ES-I3 (cell line): ENCODE measurements at regions not wholly inside any gene's neighbourhood (a gene's known extent, or its start where the extent isn't known, plus 50 kb on each side); places are given as distances from the start of the nearest gene placed in this dataset.

Experiments used
- H3K36me3 ChIP-seq: 2 replicates; pipeline ENCODE4 v1.6.1; 2013; ENCODE audit warnings: mild to moderate bottlenecking, low read length, control low read depth, moderate library complexity; ENCODE audit not compliant: insufficient read depth
- H3K4me1 ChIP-seq: 2 replicates; pipeline ENCODE4 v1.6.1; 2013; ENCODE audit warnings: mild to moderate bottlenecking, control low read depth, low read length; ENCODE audit not compliant: insufficient read depth
- H3K9ac ChIP-seq: 2 replicates; pipeline ENCODE4 v1.6.1; 2013; ENCODE audit warnings: low read depth, mild to moderate bottlenecking, low read length, moderate library complexity
- H3K9me3 ChIP-seq: 2 replicates; pipeline ENCODE4 v1.6.1; 2013; ENCODE audit warnings: mild to moderate bottlenecking, low read length, moderate library complexity; ENCODE audit not compliant: control insufficient read depth, insufficient read depth

DNA sequence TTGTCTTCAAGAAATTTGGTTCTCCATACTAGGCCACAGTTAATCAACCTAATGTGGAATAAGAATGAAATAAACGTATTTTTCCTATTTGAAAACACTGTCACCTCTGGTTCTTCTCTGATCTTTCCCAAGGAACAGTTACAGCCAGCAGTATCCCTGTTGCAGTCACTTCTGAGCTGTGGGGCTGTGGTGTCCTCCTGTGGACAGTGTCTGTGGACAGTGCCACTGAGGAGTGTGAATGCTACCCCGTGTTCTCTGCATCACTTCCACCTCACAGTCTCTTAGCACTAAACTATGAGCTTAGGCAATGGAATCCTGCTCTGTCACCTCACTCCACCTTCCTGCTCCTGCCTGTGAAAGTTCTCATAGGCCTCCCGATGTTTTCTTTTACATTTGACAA lies 817.5 kb downstream of the VGLL3 start:
- Histone ChIP-seq H3K36me3 (no peaks in the 10 kb centered on the region), H3K9ac (no peak overlapping the region), H3K9me3 (no peaks in the 10 kb centered on the region), H3K4me1 (peaks cover 23% of the 10 kb centered on the region; the same call in 1 of the 2 replicates)

DNA sequence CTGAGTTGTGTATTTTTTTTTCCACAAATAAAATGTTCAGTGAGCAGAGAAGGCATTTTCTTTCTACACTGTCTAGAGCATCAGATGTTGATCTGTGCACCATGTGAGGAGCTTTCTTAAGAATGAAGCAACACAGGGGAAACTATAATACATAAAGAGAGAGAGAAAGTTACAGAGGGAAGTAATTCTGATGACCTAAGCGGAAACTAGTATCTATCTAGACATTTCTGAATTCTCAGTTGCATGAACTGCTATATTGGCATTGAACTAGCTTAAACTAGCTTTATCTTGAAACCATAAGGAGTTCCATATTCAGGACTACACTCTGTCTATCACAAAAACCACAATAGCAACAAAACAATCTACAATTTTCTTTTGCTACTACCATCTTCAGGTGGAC lies 822.4 kb downstream of the VGLL3 start:
- Histone ChIP-seq H3K9me3 (no peaks in the 10 kb centered on the region), H3K36me3 (no peaks in the 10 kb centered on the region), H3K4me1 (no peaks in the 10 kb centered on the region), H3K9ac (no peak overlapping the region)

DNA sequence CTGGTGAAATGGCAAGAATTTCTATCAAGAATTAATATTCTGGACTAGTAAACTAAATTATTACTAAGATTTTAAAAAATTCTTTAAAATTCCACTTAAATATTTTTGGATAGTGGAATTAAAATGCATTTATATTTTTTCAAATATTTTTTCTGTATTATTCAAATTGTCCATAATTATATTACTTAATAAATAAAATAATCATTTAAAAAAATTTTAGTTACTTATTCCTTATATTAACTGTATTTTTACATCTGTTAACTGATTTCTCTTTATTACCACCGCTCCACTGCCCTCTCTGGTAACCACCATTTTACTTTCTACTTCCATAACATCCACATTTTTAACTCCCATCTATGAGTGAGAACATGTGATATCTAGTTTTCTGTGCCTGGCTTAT lies 828.4 kb downstream of the VGLL3 start:
- no peaks in the 10 kb centered on the region for H3K9me3 ChIP-seq
- no peak overlapping the region for H3K9ac ChIP-seq
- no peaks in the 10 kb centered on the region for H3K36me3 ChIP-seq
- H3K4me1 ChIP-seq: no peaks in the 10 kb centered on the region

DNA sequence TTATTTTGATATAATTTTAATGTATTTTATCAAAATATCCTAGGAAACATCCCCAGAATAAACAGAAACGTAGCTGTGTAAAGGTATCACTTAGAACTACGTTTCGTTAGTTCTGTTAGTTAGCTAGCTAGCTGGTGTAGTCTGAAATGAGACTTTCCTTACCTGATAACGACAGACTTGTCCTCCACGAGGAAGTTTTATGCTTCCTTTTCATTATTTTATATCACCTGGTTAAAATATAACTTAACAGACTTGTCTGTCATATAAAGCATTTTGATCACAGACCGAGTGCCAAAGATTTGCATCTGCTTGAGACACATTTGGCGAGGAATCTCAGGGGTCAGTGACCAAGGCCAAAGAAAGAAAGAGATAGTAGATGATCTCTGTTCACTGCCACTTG lies 829.5 kb downstream of the VGLL3 start:
- H3K9me3 ChIP-seq: no peaks in the 10 kb centered on the region
- no peaks in the 10 kb centered on the region for H3K36me3 ChIP-seq
- H3K9ac ChIP-seq: no peak overlapping the region
- no peaks in the 10 kb centered on the region for H3K4me1 ChIP-seq

DNA sequence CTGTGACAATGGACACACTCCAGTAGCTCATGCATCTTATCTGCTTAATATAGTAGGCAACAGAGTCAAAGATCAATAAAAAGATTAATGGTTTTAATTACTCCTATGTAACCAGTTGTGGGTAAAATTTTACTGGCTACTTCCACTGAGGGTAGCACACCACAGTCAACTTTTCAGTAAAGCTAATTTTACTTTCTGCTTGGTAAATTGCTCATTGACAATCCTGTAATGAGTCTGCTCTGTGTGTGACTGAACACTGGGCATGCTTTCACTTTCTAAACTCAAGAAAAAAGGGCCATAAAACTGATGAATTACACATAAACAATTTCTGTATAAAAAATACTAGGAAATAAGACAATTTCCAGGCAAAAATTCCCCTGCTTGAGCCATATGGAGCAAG lies 838.3 kb downstream of the VGLL3 start:
- H3K36me3 ChIP-seq: no peaks in the 10 kb centered on the region
- H3K9ac ChIP-seq: no peak overlapping the region
- no peaks in the 10 kb centered on the region for H3K9me3 ChIP-seq
- no peaks in the 10 kb centered on the region for H3K4me1 ChIP-seq

DNA sequence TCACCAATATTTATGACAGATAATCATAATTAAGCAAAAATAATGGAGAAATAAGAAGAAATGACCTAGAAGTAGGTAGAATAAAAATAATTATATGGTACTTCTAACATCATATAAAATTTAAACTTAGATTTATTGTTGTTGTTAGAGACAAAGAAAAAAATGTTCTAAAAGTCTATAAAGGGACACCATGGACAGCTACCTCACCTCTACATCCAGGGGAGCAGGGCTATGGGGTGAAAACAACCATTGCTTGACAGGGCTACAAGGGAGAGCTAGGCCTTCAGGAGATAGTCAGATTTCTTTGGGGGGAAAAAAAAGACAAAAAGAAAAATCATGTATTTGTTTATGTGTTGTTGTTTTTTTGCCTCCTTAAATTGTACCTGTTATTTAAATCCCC lies 841.9 kb downstream of the VGLL3 start:
- Histone ChIP-seq H3K4me1 (no peaks in the 10 kb centered on the region), H3K9me3 (no peaks in the 10 kb centered on the region), H3K9ac (no peak overlapping the region), H3K36me3 (no peaks in the 10 kb centered on the region)

DNA sequence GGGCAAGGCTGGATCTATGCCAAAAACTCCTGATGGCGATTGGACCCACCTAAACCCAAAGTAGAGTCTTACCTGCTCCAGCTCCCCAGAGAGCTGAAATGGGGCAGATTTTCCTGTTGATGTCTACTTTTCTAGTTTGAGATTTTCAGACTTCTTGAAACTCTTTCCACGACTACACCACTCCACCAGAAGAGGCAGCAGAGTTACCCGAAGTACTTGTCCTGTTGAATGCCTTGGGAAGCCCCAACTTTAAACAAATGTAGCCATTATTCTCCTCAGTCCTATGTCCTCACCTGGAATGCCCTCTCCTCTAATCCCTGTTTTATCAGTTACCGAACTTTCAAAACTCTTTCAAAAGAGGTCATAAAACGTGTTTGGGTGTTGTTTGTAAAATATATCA lies 843.8 kb downstream of the VGLL3 start:
- Histone ChIP-seq H3K9me3 (no peaks in the 10 kb centered on the region), H3K4me1 (no peaks in the 10 kb centered on the region), H3K36me3 (no peaks in the 10 kb centered on the region)

DNA sequence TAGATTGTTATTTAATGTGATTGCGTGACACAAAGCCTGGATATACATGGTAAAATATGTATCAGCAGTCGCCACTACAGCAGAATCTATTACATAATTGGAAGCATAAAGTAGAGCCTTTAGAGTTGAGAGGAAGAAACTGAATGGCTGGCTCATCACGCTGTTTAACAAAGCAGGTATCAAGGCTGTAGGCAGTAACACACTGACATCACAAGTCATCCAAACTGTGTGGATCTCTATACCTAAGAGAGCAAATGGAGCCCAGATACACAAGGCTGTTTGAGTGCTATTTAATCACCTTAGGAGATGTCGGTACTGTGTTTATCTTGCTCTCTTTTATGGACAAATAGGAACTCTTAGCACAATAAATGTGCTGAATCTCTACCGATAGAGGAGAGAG lies 864.4 kb downstream of the VGLL3 start:
- Histone ChIP-seq H3K9ac (no peak overlapping the region), H3K4me1 (no peaks in the 10 kb centered on the region), H3K36me3 (no peaks in the 10 kb centered on the region), H3K9me3 (no peaks in the 10 kb centered on the region)

More for the DNA sequence above, 843.8 kb downstream of the VGLL3 start:
- no peak overlapping the region for H3K9ac ChIP-seq
